ENCODE measurements at regions not wholly inside any gene's neighbourhood (a gene's known extent, or its start where the extent isn't known, plus 50 kb on each side); places are given as distances from the start of the nearest gene placed in this dataset.

- no peaks in the 10 kb centered on the region for H3K9me1 ChIP-seq (ENCODE audit: control insufficient read depth, extremely low read depth, insufficient read depth, low read length)
- H3K9ac ChIP-seq (ENCODE audit: control insufficient read depth, extremely low read depth, insufficient read depth, low read length): no peak overlapping the region
- FAIRE-seq: no peak
- no peaks in the 10 kb centered on the region for H3K79me2 ChIP-seq (ENCODE audit: control insufficient read depth, insufficient read depth, low read length)
- H3K36me3 ChIP-seq (ENCODE audit: control insufficient read depth in 2 of 2, extremely low read depth in 1 of 2, insufficient read depth in 2 of 2, low read length in 2 of 2): no peaks in the 10 kb centered on the region
- H3K4me1 ChIP-seq (ENCODE audit: control insufficient read depth, extremely low read depth, insufficient read depth, low read length): no peaks in the 10 kb centered on the region
- no peak overlapping the region for H3K4me3 ChIP-seq (ENCODE audit: control insufficient read depth in 2 of 3, extremely low read depth in 1 of 3, insufficient read depth in 2 of 3, low read depth in 1 of 3, low read length in 3 of 3)
- H3K27me3 ChIP-seq (ENCODE audit: control insufficient read depth, extremely low read depth, insufficient read depth, low read length): no peaks in the 10 kb centered on the region
- dilution Hi-C loops (cut with MboI; ENCODE audit: extremely low pct_ligation_motif_present, low sequenced_read_pairs): no loop called here
- no peak overlapping the region for H3K4me2 ChIP-seq (ENCODE audit: control insufficient read depth, extremely low read depth, insufficient read depth, low read depth, low read length)
- H3K9me3 ChIP-seq (ENCODE audit: control insufficient read depth, low read depth, low read length): no peaks in the 10 kb centered on the region
- DNase-seq (ENCODE audit: low read depth, low spot score): no peak
- no peak overlapping the region for H2AFZ ChIP-seq (ENCODE audit: control insufficient read depth, low read length)
- TF ChIP-seq, protein P1, sequence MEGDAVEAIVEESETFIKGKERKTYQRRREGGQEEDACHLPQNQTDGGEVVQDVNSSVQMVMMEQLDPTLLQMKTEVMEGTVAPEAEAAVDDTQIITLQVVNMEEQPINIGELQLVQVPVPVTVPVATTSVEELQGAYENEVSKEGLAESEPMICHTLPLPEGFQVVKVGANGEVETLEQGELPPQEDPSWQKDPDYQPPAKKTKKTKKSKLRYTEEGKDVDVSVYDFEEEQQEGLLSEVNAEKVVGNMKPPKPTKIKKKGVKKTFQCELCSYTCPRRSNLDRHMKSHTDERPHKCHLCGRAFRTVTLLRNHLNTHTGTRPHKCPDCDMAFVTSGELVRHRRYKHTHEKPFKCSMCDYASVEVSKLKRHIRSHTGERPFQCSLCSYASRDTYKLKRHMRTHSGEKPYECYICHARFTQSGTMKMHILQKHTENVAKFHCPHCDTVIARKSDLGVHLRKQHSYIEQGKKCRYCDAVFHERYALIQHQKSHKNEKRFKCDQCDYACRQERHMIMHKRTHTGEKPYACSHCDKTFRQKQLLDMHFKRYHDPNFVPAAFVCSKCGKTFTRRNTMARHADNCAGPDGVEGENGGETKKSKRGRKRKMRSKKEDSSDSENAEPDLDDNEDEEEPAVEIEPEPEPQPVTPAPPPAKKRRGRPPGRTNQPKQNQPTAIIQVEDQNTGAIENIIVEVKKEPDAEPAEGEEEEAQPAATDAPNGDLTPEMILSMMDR (optimal IDR thresholded peaks at IDR 0.05 in 1 of 3, IDR thresholded peaks at IDR 0.05 in 1 of 3, conservative IDR thresholded peaks at IDR 0.05 in 1 of 3; ENCODE audit: extremely low read depth in 1 of 3, insufficient read depth in 2 of 3, low read length in 3 of 3): no peak
- no peak for TF ChIP-seq EZH2 (IDR thresholded peaks at IDR 0.05; ENCODE audit: low read length)
- no peaks in the 10 kb centered on the region for H4K20me1 ChIP-seq (ENCODE audit: control insufficient read depth, extremely low read depth, insufficient read depth, low read length)
- H3K27ac ChIP-seq (ENCODE audit: control insufficient read depth, insufficient read depth, low read length): no peak overlapping the region
Observed at GRCh38 chr13:74414458-74414857, 280.3 kb upstream of the KLF12 start.

DNA sequence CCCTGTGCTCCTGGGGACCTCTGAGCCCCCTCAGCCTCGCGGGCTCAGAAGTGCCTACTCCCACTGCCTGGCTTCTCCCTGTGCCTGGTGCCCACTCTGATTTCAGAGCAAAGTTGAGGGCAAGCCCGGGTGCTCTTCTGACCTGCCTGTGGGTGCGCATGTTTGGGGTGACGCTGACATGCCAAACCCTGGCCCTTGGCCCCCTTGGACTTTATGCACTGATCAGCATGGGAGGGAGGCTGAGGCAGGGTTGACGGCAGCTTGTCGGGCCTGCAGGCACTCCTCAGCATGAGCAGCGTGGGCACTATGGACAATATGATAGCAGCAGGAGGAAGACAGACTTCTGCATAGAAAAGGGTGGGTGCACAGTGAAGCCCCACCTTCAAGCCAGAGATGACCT, 279.3 kb upstream of the KLF12 start:
- no peaks in the 10 kb centered on the region for H3K4me1 ChIP-seq (ENCODE audit: control insufficient read depth, extremely low read depth, insufficient read depth, low read length)
- dilution Hi-C loops (cut with MboI; ENCODE audit: extremely low pct_ligation_motif_present, low sequenced_read_pairs): no loop called here
- no peaks in the 10 kb centered on the region for H3K9me3 ChIP-seq (ENCODE audit: control insufficient read depth, low read depth, low read length)
- FAIRE-seq (no peak), DNase-seq (ENCODE audit: low read depth, low spot score) (no peak)
- no peak overlapping the region for H3K27ac ChIP-seq (ENCODE audit: control insufficient read depth, insufficient read depth, low read length)
- TF ChIP-seq, protein P1 (optimal IDR thresholded peaks at IDR 0.05 in 1 of 3, IDR thresholded peaks at IDR 0.05 in 1 of 3, conservative IDR thresholded peaks at IDR 0.05 in 1 of 3; ENCODE audit: extremely low read depth in 1 of 3, insufficient read depth in 2 of 3, low read length in 3 of 3): no peak
- no peak for TF ChIP-seq EZH2 (IDR thresholded peaks at IDR 0.05; ENCODE audit: low read length)
- H3K27me3 ChIP-seq (ENCODE audit: control insufficient read depth, extremely low read depth, insufficient read depth, low read length): no peaks in the 10 kb centered on the region
- no peak overlapping the region for H2AFZ ChIP-seq (ENCODE audit: control insufficient read depth, low read length)
- no peaks in the 10 kb centered on the region for H3K9me1 ChIP-seq (ENCODE audit: control insufficient read depth, extremely low read depth, insufficient read depth, low read length)
- H3K4me3 ChIP-seq (ENCODE audit: control insufficient read depth in 2 of 3, extremely low read depth in 1 of 3, insufficient read depth in 2 of 3, low read depth in 1 of 3, low read length in 3 of 3): no peak overlapping the region
- H3K36me3 ChIP-seq (ENCODE audit: control insufficient read depth in 2 of 2, extremely low read depth in 1 of 2, insufficient read depth in 2 of 2, low read length in 2 of 2): no peaks in the 10 kb centered on the region
- H4K20me1 ChIP-seq (ENCODE audit: control insufficient read depth, extremely low read depth, insufficient read depth, low read length): no peaks in the 10 kb centered on the region
- H3K9ac ChIP-seq (ENCODE audit: control insufficient read depth, extremely low read depth, insufficient read depth, low read length): no peak overlapping the region
- H3K4me2 ChIP-seq (ENCODE audit: control insufficient read depth, extremely low read depth, insufficient read depth, low read depth, low read length): no peak overlapping the region
- H3K79me2 ChIP-seq (ENCODE audit: control insufficient read depth, insufficient read depth, low read length): no peaks in the 10 kb centered on the region
